Fibroblast of lung (primary cell): ENCODE measurements at regions not wholly inside any gene's neighbourhood (a gene's known extent, or its start where the extent isn't known, plus 50 kb on each side); places are given as distances from the start of the nearest gene placed in this dataset.

Experiments
- DNase-seq, 2 donors: peaks; one replicate each; pipeline versions ENCODE4 v3.0.0 to v3.0.0-alpha.2; 2010; ENCODE audit warnings: low read depth in 2 of 2
- H2AFZ ChIP-seq: 2 replicates; pipeline ENCODE4 v1.5.1; 2012; ENCODE audit warnings: low read length, control low read depth, inconsistent platforms
- H3K27ac ChIP-seq: 2 replicates; pipeline ENCODE4 v1.5.1; 2011; ENCODE audit warnings: low read length, control low read depth; ENCODE audit not compliant: insufficient read depth
- H3K27me3 ChIP-seq: 2 replicates; pipeline ENCODE4 v1.5.1; 2011; ENCODE audit warnings: mild to moderate bottlenecking, low read length; ENCODE audit not compliant: control insufficient read depth, insufficient read depth
- H3K36me3 ChIP-seq: 2 replicates; pipeline ENCODE4 v1.5.1; 2011; ENCODE audit warnings: low read length; ENCODE audit not compliant: control insufficient read depth, insufficient read depth
- H3K4me1 ChIP-seq: 2 replicates; pipeline ENCODE4 v1.5.1; 2011; ENCODE audit warnings: low read length; ENCODE audit not compliant: control insufficient read depth, insufficient read depth; ENCODE audit errors: extremely low read depth
- H3K4me2 ChIP-seq: 2 replicates; pipeline ENCODE4 v1.5.1; 2011; ENCODE audit warnings: low read length, control low read depth; ENCODE audit not compliant: insufficient read depth; ENCODE audit errors: extremely low read depth
- H3K4me3 ChIP-seq, 4 experiments: fragments of 200-600 bp in 1 of 4; sonication (generic) in 1 of 4; replicated peaks in 1 of 4; 2 replicates each; pipeline ENCODE4 v1.5.1; 2011 to 2016; ENCODE audit warnings: low read length in 4 of 4, low read depth in 3 of 4, mild to moderate bottlenecking in 3 of 4, control low read depth in 2 of 4, inconsistent platforms in 1 of 4, mixed read lengths in 1 of 4; ENCODE audit not compliant: insufficient read depth in 1 of 4; ENCODE audit errors: control extremely low read depth in 1 of 4
- H3K79me2 ChIP-seq: 2 replicates; pipeline ENCODE4 v1.5.1; 2012; ENCODE audit warnings: mild to moderate bottlenecking, low read length, inconsistent platforms; ENCODE audit not compliant: control insufficient read depth, insufficient read depth
- H3K9ac ChIP-seq: 2 replicates; pipeline ENCODE4 v1.5.1; 2011; ENCODE audit warnings: mild to moderate bottlenecking, low read length, control low read depth; ENCODE audit not compliant: insufficient read depth
- H3K9me3 ChIP-seq: 2 replicates; pipeline ENCODE4 v1.5.1; 2012; ENCODE audit warnings: low read depth, low read length; ENCODE audit not compliant: control insufficient read depth, insufficient read depth
- H4K20me1 ChIP-seq: 2 replicates; pipeline ENCODE4 v1.5.1; 2011; ENCODE audit warnings: low read length; ENCODE audit not compliant: control insufficient read depth, insufficient read depth; ENCODE audit errors: extremely low read depth
- CTCF ChIP-seq, 2 donors: IDR thresholded peaks in 1 of 2; conservative IDR thresholded peaks in 1 of 2; 1 replicate in 1 of 2; 2 replicates in 1 of 2; pipeline ENCODE4 v1.5.1; 2011 to 2012; ENCODE audit warnings: low read length in 2 of 2, control low read depth in 1 of 2, inconsistent platforms in 1 of 2, low read depth in 1 of 2, mild to moderate bottlenecking in 1 of 2
- EZH2 ChIP-seq: IDR thresholded peaks from 2 replicates; pipeline ENCODE4 v1.5.1; 2012; ENCODE audit warnings: low read length, control low read depth, mild to moderate bottlenecking; ENCODE audit errors: missing control alignments

- TF ChIP-seq EZH2 (no peak), CTCF (conservative IDR thresholded peaks at IDR 0.05 in 1 of 2, IDR thresholded peaks at IDR 0.05 in 1 of 2; ENCODE audit: low read depth in 1 of 2, low read length in 2 of 2) (no peak)
- Histone ChIP-seq H3K79me2 (no peaks in the 10 kb centered on the region), H4K20me1 (no peaks in the 10 kb centered on the region), H3K4me3 (no peak overlapping the region), H3K27me3 (no peaks in the 10 kb centered on the region), H2AFZ (no peak overlapping the region), H3K36me3 (no peaks in the 10 kb centered on the region), H3K4me2 (no peak overlapping the region), H3K4me1 (no peaks in the 10 kb centered on the region), H3K27ac (no peak overlapping the region), H3K9ac (no peak overlapping the region), H3K9me3 (no peaks in the 10 kb centered on the region)
- DNase-seq = no peak
Observed at GRCh38 chr1:95313527-95313926, 79.5 kb downstream of the RWDD3 start.

GRCh38 chr1:95321531-95321930 lies 87.5 kb downstream of the RWDD3 start:
- H3K27me3 ChIP-seq = peaks cover 2% of the 10 kb centered on the region
- peak in 1 of 2 donors; percentile 6 for DNase-seq
- H2AFZ ChIP-seq = no peak overlapping the region
- H4K20me1 ChIP-seq = no peaks in the 10 kb centered on the region
- no peaks in the 10 kb centered on the region for H3K36me3 ChIP-seq
- TF ChIP-seq EZH2 (no peak), CTCF (conservative IDR thresholded peaks at IDR 0.05 in 1 of 2, IDR thresholded peaks at IDR 0.05 in 1 of 2; ENCODE audit: low read depth in 1 of 2, low read length in 2 of 2) (no peak)
- H3K9ac ChIP-seq = no peak overlapping the region
- no peak overlapping the region for H3K4me2 ChIP-seq
- H3K4me1 ChIP-seq = no peaks in the 10 kb centered on the region
- no peaks in the 10 kb centered on the region for H3K9me3 ChIP-seq
- H3K79me2 ChIP-seq = no peaks in the 10 kb centered on the region
- H3K27ac ChIP-seq = no peak overlapping the region
- H3K4me3 ChIP-seq = peak overlapping the region in 1 of 4 experiments; percentile 4

- Histone ChIP-seq H3K4me3 (no peak overlapping the region), H3K79me2 (no peaks in the 10 kb centered on the region), H3K4me1 (no peaks in the 10 kb centered on the region), H3K27me3 (peaks cover 2% of the 10 kb centered on the region), H3K9me3 (no peaks in the 10 kb centered on the region), H3K4me2 (no peak overlapping the region), H3K36me3 (no peaks in the 10 kb centered on the region), H2AFZ (no peak overlapping the region), H3K27ac (no peak overlapping the region), H4K20me1 (no peaks in the 10 kb centered on the region), H3K9ac (no peak overlapping the region)
- TF ChIP-seq CTCF (conservative IDR thresholded peaks at IDR 0.05 in 1 of 2, IDR thresholded peaks at IDR 0.05 in 1 of 2; ENCODE audit: low read depth in 1 of 2, low read length in 2 of 2) (no peak), EZH2 (no peak)
- DNase-seq = peak; percentile 11 to 24
Observed at GRCh38 chr1:95323123-95323522, 89.1 kb downstream of the RWDD3 start.
